GM21717 (cell line): ENCODE measurements at regions not wholly inside any gene's neighbourhood (a gene's known extent, or its start where the extent isn't known, plus 50 kb on each side); places are given as distances from the start of the nearest gene placed in this dataset.
A peak's percentile ranks its signal among the peaks of the same experiment; 100 is the strongest.
"Not testable (repeated sequence)": the region's sequence is repeated elsewhere in the genome, so short reads cannot be mapped to it uniquely, and the experiment has no call there.

Experiments
- ATAC-seq: cut with Tn5 transposase; IDR thresholded peaks from one replicate; pipeline ENCODE4 v1.9.1; 2021; ENCODE audit warnings: mild to moderate bottlenecking, moderate library complexity; ENCODE audit not compliant: unreplicated experiment

DNA sequence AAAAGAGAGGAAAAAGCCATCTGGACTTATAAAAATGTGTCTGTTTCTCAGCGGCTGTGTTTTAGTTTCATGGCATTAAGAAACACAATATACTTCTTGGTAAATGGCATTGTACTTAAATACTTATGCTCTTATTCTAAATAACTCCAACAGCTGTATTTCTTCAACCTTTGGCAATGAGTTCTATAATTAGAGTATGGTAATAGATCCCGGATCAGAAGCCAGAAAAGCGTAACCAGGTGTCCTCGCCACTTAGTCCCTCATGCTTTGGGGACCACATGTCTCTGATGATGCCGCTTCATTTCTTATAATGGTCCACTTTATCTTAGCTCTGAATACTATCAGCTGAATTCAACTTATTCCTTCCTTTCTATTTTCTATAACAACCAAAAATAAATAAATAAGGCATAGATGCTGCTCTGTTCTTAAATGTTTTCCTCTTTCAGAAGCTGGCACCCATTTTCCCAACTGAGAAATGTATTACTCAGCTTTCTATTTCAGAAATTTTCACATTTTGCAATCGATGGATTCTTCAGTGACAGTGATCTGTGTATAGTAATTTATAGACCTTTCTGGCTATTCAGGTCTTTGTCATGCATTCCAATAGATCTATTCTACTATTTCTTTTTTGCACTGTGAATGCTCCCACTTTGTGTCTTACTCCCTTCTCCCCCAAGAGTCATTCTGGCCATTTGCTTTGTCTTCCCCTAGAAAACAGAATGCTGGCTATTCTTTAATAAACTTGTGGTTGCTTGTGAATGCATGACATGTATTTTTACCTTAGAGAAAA is 87.6 kb upstream of the KBTBD8 start:
- ATAC-seq, result no peak

DNA sequence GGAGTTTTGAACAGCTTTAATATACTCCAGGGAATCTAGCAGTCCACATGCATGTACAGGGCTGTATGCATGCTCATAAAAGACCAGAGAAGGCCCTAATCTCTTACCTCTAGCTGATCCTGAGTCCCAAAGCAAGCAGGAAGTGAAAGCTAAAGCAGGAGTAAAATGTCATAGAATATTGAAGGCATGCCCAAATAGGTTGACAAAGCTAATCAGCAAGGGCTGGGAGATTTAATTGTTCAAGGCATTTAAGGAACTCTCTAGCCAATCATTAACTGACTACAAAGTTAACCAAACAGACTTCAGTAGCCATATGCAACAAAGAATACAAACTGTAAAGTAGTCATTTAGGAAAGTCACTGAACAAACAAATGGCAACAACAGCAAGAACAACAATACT is 85.8 kb upstream of the KBTBD8 start:
- no peak for ATAC-seq

DNA sequence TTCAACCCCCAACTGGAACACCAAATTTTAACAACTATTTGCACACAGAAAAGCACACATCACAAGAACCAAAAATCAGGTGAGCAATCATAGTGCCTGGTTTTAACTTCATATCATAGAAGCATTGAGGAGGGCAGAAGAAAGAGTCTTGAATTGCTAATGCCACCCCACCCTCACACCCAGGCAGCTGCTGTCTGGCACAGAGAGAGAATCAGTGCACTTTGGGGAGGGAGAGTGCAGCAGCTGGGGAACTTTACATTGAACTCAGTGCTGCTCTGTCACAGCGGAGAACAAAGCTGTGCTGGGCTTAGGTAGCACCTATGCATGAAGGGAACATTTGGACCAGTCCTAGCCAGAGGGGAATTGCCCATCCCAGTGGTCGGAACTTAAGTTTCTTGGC is 76.0 kb upstream of the KBTBD8 start:
- no peak for ATAC-seq

DNA sequence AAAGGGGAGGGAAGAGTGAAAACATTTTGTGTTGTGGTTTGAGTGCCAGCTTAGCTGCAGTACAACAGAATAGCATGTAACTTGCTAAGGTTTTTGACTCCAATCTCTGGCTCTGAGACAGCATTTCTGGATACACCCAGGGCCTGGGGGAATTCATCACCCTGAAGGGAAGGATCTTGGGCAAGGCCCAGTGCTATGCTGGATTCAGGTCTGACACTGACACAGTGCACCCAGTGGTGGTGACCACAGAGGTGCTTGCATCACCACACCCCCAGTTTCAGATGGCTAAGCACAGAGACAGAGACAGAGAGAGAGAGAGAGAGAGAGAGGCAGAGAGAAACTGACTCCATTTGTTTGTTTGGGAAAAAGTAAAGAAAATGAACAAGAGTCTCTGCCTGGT is 74.1 kb upstream of the KBTBD8 start:
- ATAC-seq, result no peak

DNA sequence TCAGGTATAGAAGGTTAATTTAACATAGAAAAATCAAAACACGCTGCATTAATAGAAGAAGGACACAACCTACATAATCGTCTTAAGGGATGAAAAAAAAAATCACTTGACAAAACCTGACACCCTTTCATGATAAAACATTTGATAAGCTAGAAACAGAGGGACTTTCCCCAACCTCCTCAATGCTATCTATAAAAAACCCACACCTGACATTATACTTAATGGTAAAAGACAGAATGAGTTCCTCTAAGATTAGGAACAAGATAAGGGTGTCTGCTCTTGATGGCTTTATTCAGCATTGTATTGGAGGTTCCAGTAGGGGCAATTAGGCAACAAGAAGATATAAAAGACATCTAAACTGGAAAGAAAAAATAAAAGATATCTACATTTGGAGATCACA is 69.9 kb upstream of the KBTBD8 start:
- no peak for ATAC-seq

DNA sequence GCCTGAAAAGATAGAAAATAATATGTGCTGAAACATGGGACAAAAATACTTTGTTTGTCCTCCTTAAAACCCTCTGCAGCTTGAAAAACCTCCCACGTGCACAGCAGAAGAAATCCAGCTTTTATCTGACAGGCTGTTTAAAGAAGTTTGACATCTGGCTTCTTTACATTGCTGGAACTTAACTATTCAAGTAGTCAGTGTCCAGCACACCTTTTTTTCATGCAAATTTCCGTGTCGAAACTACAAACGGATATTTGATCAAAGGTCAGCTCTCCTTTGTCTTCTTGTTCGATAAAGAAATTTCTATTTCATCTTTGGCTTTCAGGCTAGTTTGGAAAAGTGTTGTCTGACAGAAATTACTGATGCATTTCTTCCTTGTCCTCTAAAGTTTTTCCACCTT is 66.8 kb upstream of the KBTBD8 start:
- ATAC-seq, result no peak

DNA sequence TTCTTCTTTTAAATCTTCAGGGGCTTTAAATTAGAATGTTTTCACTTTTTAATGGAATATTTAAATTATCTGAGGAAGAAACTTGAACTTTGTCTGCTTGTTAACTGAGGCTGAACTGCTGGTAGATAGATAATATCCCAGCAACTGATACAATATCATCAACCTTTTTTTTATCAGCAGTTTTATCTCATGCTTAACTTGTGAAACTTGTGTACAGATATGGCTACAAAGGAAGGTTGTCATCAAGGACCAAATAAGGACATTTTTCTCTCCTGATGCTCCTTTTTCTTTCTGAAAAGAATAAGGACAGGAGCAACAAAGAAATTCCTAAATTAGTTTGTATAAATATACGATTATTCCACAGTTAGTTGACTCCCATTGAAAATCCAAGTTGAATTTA is 66.4 kb upstream of the KBTBD8 start:
- ATAC-seq, result no peak

DNA sequence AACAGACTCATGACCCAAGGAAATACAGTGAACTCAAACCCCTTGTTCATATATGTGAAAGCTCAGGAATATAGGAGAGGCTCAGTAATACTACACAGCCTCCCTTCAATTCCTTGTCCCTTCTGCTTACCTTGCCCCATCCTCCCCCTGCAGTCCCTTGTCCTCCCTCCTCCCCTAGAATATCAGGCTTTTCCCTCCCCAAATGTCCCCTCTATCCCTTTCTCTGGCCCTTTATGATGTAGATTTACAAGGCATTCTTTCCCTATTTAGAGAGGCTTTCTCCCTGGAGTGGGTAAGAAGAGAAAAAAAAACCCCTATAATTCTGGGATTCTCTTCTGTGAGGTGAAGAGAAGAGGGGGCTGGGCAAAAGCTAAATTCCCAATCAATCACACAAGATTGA is 64.9 kb upstream of the KBTBD8 start:
- ATAC-seq, result no peak

DNA sequence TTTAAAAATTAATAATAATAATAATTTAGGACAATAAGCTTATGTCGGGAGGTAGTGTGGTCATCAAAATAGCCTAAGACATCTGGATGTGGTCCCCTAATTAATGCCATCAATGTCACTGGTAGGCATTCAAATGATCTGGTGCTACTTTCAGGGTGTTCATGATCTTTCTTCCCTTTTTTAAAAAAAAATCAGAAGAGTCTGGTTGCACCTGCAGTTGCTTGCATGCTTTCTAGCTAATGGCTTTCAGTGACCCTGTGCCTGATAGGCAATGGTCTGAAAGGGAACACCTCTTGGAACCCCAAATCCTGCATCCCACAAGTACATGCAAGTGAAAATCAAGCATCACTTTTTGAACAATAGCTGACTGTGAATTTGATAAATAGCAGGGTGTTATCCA is 64.1 kb upstream of the KBTBD8 start:
- ATAC-seq, result no peak

DNA sequence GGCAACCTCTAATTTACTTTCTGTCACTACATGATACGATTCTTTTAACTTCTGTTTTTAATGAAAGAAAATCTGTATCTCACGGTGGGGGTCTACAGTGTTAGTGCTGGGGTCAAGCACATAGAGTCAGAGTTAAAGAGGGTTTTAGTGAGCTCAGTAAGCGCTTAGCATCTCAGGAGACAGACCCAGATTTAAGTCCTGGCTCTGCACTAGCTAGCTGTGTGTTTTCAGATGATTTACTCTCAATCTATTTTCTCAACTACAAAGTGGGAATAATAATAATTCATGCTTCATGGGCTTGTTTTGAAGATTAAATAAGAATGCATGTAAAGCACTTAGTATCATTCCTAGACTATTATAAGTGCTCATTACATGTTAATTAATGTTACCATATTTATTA is 63.4 kb upstream of the KBTBD8 start:
- ATAC-seq, result no peak

DNA sequence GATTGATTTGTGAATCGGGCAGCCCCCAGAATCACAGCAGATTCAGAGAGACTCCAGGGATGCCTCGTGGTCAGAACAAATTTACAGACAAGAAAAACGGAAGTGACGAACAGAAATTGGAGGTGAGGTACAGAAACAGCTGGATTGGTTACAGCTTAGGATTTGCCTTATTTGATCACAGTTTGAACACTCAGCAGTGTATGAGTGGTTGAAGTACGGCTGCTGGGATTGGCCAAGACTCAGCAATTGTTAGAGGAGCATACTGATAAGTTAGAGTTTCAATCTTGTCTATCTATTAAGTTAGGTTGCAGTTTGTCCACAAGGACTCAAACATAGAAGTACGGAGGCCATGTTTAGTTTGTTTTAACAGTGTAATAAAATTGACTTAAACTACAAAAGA is 61.1 kb upstream of the KBTBD8 start:
- ATAC-seq, result not testable (repeated sequence)

DNA sequence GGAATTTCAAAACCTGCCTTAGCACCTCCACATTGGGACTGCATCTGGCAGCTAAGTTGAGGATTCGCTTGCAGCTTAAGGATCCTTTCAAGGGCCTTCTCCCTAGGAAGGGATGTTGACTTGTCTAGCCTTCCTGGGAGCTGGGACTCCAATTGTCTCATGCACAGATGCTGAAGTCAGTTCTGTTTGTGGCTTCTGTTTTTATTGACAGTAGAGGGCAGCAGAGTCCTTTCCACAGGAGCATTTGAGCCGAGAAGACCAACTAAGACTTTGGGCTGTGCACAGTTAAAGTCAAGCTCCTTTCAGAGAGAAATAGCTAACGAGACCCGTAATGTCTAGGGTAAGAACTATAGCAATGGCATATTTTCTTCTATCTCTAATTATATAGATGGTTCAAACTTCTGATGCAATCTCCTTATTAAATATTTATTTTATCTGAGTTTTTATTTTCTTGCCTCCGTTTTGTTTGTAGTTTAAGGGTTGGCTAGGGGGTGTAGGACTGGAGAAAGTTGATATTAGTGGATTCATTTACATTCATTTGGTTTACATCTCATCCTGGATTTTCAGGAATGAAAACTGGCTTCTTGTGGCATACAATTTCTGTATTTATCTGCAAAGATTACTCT is 59.7 kb upstream of the KBTBD8 start:
- peak; percentile 78 for ATAC-seq

DNA sequence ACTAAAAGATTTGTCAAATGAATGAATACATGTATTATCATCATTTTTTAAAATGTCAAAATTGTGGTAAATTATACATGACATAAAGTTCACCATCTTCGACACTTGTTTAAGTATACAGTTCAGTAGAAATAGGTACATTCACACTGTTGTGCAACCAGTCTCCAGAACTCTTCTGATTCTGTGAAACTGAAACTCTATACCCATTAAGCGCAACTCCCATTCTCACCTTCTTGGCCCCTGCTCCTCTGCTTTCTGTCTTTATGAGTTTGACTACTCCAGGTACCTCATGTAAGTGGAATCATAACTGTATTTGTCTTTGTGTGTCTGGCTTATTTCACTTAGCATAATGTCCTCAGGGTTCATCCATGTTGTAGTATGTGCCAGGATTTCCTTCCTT is 50.1 kb upstream of the KBTBD8 start:
- ATAC-seq, result no peak
